Duodenal mucosa (tissue), 2 donors: ENCODE measurements at regions not wholly inside any gene's neighbourhood (a gene's known extent, or its start where the extent isn't known, plus 50 kb on each side); places are given as distances from the start of the nearest gene placed in this dataset.

Source experiments
- H3K27ac ChIP-seq: one replicate; pipeline ENCODE4 v1.7.0; 2013; ENCODE audit warnings: low read depth, low read length
- H3K27me3 ChIP-seq, 2 donors: one replicate each; pipeline ENCODE4 v1.7.0; 2013; ENCODE audit warnings: low read length in 2 of 2, control low read depth in 1 of 2; ENCODE audit not compliant: insufficient read depth in 2 of 2, control insufficient read depth in 1 of 2
- H3K36me3 ChIP-seq, 2 donors: one replicate each; pipeline ENCODE4 v1.7.0; 2013; ENCODE audit warnings: low read length in 2 of 2, control low read depth in 1 of 2; ENCODE audit not compliant: insufficient read depth in 2 of 2, control insufficient read depth in 1 of 2
- H3K4me1 ChIP-seq, 2 donors: one replicate each; pipeline ENCODE4 v1.7.0; 2013; ENCODE audit warnings: low read length in 2 of 2, control low read depth in 1 of 2; ENCODE audit not compliant: insufficient read depth in 2 of 2, control insufficient read depth in 1 of 2
- H3K4me3 ChIP-seq, 2 donors: one replicate each; pipeline ENCODE4 v1.7.0; 2013; ENCODE audit warnings: low read length in 2 of 2, low read depth in 1 of 2
- H3K9ac ChIP-seq, 2 donors: one replicate each; pipeline ENCODE4 v1.7.0; 2013; ENCODE audit warnings: low read length in 2 of 2, low read depth in 1 of 2
- H3K9me3 ChIP-seq, 2 donors: one replicate each; pipeline ENCODE4 v1.7.0; 2013; ENCODE audit warnings: low read length in 2 of 2, control low read depth in 1 of 2; ENCODE audit not compliant: control insufficient read depth in 1 of 2

DNA sequence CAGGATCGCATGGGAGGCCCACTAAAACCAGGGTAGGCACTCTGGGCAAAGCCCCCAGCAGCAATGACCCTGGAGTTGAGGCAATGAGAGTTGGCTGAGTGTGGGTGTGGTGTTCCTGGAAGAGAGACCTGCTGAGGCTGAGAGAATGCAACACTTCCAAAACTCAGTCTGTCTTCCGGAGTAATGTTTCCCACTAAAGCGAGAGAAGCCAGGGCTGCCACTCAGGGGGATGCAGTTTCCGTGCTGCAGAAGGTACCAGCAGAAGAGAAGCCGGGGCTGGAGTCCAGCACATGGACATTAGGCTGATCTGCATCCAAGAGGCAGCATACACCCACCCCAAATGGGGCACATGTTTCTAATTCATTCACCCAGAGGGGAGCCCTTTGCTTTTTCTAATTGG, 127.2 kb upstream of the ARHGAP28 start:
- Histone ChIP-seq H3K4me3 (no peak overlapping the region), H3K9me3 (no peaks in the 10 kb centered on the region), H3K36me3 (no peaks in the 10 kb centered on the region), H3K27ac (no peak overlapping the region), H3K27me3 (no peaks in the 10 kb centered on the region), H3K4me1 (no peaks in the 10 kb centered on the region), H3K9ac (no peak overlapping the region)

DNA sequence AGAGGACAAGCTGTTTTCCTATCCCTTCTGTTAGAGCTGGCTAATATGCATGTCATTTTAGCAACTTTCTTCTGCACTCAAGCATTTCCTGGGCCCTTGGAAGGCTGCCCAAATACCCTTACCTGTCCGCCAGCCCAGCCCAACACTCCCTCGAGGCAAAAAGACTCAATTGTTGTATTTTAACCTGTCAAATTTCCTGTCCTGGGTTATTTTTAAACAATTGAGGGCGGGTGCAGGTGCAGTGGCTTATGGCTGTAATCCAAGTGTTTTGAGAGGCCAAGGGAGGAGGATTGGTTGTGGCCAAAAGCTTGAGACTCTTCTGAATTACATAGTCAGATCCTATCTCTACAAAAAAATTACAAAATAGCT, 125.0 kb upstream of the ARHGAP28 start:
- H3K27me3 ChIP-seq: no peaks in the 10 kb centered on the region
- no peaks in the 10 kb centered on the region for H3K36me3 ChIP-seq
- no peaks in the 10 kb centered on the region for H3K9me3 ChIP-seq

DNA sequence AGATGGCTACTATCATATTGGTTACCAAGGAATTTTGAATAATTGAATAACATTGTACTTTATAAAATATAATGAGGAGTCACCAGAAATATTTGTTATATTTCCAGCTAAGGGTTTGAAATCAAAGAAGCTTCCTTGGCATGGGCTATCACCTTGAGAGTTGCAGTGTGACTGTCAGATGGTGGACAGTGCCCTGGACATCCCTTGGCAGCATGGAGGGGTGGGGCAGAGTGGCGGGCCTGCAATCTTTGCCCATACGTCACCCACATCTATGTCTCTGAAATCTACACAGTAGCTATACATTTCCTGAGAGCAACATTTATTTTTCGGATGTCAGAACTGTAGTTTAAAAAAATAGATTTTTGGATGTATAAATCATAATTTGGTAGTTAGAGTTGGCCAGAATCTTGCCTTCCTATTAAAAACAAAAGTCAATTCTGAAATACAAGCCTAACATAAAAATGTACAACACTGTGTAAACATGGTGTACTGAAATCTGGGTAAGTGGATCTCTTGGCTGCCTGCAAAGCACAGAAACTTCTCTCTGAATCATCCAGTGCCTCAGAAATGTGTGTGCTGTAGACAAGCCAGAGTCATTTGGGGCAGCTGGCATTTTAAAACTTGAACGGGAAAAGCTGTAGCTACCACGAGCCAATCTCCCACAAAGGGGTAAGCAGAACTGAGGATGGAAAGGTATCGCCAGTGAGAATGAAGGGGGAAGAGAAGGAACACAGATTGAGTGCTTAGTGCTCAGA, 124.2 kb upstream of the ARHGAP28 start:
- Histone ChIP-seq H3K9me3 (no peaks in the 10 kb centered on the region), H3K9ac (no peak overlapping the region), H3K4me1 (no peaks in the 10 kb centered on the region), H3K27me3 (no peaks in the 10 kb centered on the region), H3K36me3 (no peaks in the 10 kb centered on the region), H3K27ac (no peak overlapping the region), H3K4me3 (no peak overlapping the region)

More for the DNA sequence above, 125.0 kb upstream of the ARHGAP28 start:
- Histone ChIP-seq H3K27ac (no peak overlapping the region), H3K9ac (no peak overlapping the region), H3K4me1 (no peaks in the 10 kb centered on the region), H3K4me3 (no peak overlapping the region)

DNA sequence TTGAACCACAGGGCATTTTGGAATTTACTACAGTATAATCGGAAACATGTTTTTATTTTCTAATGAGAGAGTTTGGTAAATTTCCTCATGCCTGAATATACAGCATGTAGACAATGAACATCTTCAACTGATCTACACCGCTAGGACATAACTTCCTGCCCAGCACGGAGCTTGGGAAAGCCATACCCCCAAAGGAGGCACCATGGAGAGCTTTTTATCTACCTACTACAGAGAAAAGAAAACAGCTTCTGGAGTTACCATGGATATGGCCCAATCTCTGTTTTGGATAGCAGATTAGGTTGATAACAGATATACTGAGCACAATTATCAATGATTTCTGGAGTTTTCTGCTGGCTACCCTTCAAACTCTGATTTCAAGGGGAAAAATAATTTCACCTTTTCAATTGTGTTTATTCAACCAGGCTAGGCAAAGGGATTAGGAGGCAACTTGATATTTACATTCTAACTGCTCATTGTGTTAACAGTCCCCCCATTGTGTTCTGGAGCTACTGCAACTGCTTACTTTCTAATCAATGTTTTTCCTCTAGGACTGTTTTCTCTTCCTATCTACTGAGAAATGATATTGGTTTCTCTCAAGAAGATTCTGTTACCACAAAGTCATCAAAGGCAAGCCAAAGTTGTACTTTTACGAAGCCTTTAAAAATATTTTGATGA, 123.0 kb upstream of the ARHGAP28 start:
- Histone ChIP-seq H3K9me3 (no peaks in the 10 kb centered on the region), H3K4me1 (no peaks in the 10 kb centered on the region), H3K9ac (no peak overlapping the region), H3K36me3 (no peaks in the 10 kb centered on the region), H3K27me3 (no peaks in the 10 kb centered on the region), H3K4me3 (no peak overlapping the region), H3K27ac (no peak overlapping the region)

DNA sequence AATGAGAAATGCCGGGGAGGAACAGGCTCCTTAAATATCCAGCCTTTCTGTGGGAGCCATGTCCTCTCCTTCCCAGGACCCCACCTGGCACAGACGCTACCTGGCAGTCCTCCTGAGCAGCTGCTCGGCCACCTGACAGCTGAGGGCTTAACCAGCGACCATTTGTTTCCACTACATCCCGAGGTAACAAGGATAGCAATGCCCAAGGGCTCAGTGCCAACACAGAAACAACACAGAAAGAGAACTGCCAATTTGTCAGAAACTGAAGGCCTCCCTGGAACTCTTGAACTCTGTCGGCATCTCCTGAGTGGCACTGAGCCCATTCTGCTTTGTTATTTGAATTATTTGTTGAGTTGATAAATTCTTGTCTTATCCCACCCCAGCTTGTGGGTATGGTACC, 122.2 kb upstream of the ARHGAP28 start:
- no peaks in the 10 kb centered on the region for H3K4me1 ChIP-seq
- H3K27me3 ChIP-seq: no peaks in the 10 kb centered on the region
- H3K36me3 ChIP-seq: no peaks in the 10 kb centered on the region
- no peak overlapping the region for H3K9ac ChIP-seq
- H3K9me3 ChIP-seq: no peaks in the 10 kb centered on the region
- no peak overlapping the region for H3K27ac ChIP-seq
- no peak overlapping the region for H3K4me3 ChIP-seq

DNA sequence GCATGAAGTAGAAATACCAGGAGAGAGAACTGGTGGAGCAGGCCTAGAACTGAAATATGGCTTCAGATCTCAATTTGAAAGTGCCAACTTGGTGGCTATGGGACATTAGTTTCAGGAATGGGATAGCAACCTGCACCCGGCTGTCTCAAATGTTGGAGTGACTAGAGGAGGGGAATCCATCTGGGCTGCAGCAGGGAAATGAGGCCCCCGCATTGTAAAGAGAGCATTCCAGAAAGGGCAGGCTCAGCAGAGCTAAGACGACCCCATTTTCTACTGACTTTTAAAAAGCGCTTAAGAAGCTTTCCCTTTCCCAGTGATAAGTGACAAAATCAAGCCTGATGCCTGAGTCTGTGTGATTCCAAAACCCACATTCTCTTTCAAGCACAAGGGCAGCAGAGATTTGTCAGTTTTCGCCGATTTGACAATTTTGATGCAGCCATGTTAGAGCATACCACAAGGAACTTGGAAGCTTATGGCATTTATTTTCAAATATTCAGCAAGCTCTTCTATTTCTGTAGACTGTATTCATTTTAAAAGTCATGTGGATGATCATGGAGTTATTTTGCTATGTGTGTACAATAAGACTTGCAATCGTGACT, 119.8 kb upstream of the ARHGAP28 start:
- no peaks in the 10 kb centered on the region for H3K4me1 ChIP-seq

DNA sequence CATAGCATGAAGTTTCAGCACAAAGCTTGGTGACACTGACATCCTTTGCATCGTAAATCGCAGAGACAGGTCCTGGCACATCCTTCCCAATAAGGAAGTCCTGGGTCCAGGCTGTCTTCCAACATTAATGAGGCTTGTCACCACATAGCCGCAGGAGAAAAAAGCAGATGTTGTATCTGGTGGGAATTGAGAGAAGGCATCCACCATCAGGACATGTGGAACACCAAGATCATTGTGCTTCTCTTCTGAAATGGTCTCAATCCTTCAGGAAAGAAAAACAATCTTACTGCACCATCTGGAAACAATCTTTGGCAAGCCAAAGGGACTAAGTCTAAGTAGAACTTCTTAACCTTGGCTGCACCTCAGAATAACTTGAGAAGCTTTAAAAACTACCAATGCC, 119.0 kb upstream of the ARHGAP28 start:
- Histone ChIP-seq H3K36me3 (no peaks in the 10 kb centered on the region), H3K4me3 (no peak overlapping the region), H3K4me1 (no peaks in the 10 kb centered on the region), H3K27ac (no peak overlapping the region), H3K27me3 (no peaks in the 10 kb centered on the region), H3K9me3 (no peaks in the 10 kb centered on the region), H3K9ac (no peak overlapping the region)

More for the DNA sequence above, 119.8 kb upstream of the ARHGAP28 start:
- H3K4me3 ChIP-seq: no peak overlapping the region
- H3K36me3 ChIP-seq: no peaks in the 10 kb centered on the region
- no peaks in the 10 kb centered on the region for H3K9me3 ChIP-seq
- H3K27ac ChIP-seq: no peak overlapping the region
- H3K9ac ChIP-seq: no peak overlapping the region
- no peaks in the 10 kb centered on the region for H3K27me3 ChIP-seq

DNA sequence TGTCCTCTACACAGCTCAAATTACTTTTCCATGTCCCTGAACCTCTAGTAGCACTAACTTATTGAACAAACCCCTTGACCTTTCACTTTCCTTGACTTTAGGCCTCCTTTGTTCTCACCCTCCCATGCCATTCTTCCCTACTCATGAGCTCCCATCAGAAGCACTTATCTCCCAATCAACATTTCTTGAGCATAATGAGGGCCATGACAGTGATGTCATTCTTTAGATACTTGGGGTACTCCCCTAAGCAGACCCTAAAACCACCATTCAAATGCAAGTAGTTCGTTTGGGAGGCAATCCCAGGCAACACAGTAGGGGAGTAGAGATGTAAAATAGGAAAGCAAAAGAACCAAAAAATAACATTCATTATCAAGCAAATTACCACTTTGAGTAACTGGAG, 115.9 kb upstream of the ARHGAP28 start:
- Histone ChIP-seq H3K27ac (no peak overlapping the region), H3K9me3 (no peaks in the 10 kb centered on the region), H3K4me3 (no peak overlapping the region), H3K9ac (no peak overlapping the region), H3K27me3 (no peaks in the 10 kb centered on the region), H3K4me1 (no peaks in the 10 kb centered on the region), H3K36me3 (no peaks in the 10 kb centered on the region)

DNA sequence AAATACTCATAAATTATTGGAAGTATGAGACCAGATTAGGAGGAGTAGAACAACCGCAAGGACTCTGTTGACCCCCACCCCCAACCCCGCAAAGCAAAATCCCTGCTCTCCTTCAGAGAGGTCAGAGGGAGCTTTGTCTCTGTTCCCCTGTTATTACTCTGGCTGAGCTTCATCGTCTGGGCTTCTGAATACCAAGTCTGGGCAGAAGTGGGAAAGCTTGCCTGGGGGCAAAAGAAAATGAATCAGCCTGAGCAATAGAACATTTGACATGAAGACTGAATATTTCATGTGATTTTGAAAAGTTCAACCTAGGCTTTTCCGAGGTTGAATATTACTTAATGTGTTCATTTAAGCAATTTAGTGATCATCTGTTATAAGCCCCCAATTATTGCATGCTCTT, 114.6 kb upstream of the ARHGAP28 start:
- H3K4me1 ChIP-seq: no peaks in the 10 kb centered on the region

DNA sequence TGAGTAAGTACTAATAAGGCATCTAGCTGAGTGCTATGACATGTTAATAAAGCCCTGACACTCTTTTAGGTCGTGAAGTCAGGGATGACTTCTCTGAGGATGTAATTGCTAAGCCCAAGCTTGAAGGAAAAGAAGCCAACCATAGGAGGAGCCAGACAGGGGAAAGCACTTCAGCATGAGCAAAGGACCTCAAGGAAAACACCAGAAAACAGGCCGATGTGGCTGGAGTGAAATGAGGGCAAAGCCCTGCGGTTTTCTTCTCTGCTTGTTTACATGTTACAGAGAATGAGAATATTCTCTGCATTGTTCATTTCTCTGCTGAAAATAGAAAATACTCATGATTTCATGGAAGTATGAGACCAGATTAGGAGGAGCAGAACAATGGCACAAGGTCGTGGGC, 112.5 kb upstream of the ARHGAP28 start:
- H3K4me3 ChIP-seq: no peak overlapping the region
- H3K9me3 ChIP-seq: no peaks in the 10 kb centered on the region
- H3K4me1 ChIP-seq: no peaks in the 10 kb centered on the region
- no peak overlapping the region for H3K27ac ChIP-seq
- no peak overlapping the region for H3K9ac ChIP-seq
- H3K36me3 ChIP-seq: no peaks in the 10 kb centered on the region
- no peaks in the 10 kb centered on the region for H3K27me3 ChIP-seq

More for the DNA sequence above, 114.6 kb upstream of the ARHGAP28 start:
- no peaks in the 10 kb centered on the region for H3K36me3 ChIP-seq
- H3K27me3 ChIP-seq: no peaks in the 10 kb centered on the region
- H3K4me3 ChIP-seq: no peak overlapping the region
- H3K27ac ChIP-seq: no peak overlapping the region
- H3K9me3 ChIP-seq: no peaks in the 10 kb centered on the region
- H3K9ac ChIP-seq: no peak overlapping the region
